Activated effector memory CD4-positive, alpha-beta T cell treated with anti-CD3 and anti-CD28 coated beads, Interleukin-2, amount 50 U/mL, for 16 hours (primary cell): ENCODE measurements at regions not wholly inside any gene's neighbourhood (a gene's known extent, or its start where the extent isn't known, plus 50 kb on each side); places are given as distances from the start of the nearest gene placed in this dataset.
"Not testable (repeated sequence)": the region's sequence is repeated elsewhere in the genome, so short reads cannot be mapped to it uniquely, and the experiment has no call there.

Source experiments
- DNase-seq: peaks from one replicate; pipeline ENCODE4 v3.0.0-alpha.2; 2020

DNA sequence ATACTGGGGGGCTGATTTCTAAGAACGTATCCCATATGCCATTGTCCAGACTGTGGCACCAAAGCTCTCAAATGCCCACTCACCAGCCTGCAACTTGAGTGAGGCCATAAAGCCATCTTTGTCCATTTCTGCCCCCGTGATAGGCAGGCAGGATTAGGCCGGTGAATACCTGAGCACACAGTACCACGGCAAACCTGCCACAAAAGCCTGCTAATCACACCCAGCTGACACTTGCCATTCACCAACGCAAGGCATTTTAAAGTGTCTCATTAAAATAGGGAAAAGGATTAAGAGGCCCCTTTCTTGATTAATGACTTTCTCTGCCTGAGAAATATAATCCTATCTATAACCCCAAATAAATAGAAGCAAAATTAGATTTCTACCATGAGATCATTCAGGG, 111.4 kb upstream of the NANOS1 start:
- DNase-seq, result no peak

DNA sequence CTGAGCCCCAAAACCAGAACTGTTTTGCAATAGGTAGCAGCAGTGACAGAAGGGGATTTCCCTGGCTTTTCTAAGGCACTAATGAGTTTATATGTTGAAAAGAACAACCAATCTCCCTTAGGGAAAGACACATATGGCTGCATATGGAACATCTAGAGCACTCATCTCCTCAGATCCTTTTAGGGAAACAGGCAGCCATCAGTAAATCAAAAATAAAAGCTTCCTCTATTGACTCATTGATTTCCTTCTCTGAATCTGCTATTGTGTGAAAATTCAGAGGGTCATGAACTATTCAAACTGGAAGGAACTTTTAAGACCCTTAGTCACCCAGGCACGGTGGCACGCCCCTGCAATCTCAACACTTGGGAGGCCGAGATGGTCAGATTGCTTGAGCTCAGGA, 110.9 kb upstream of the NANOS1 start:
- DNase-seq, result no peak

DNA sequence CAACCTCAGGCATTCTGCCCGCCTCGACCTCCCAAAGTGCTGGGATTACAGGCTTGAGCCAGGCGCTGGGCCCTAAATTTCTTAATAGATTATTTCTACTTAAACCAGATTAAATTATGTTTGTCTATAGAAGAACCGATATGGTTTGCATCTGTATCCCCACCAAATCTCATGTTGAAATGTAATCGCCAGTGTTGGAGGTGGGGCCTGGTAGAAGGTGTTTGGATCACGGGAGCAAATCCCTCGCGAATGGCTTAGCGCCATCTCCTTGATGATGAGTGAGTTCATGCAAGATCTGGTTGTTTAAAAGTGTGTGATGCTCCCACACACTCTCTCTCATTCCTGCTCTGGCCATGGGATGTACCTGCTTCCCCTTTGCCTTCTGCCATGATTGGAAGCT, 109.3 kb upstream of the NANOS1 start:
- DNase-seq, result no peak

DNA sequence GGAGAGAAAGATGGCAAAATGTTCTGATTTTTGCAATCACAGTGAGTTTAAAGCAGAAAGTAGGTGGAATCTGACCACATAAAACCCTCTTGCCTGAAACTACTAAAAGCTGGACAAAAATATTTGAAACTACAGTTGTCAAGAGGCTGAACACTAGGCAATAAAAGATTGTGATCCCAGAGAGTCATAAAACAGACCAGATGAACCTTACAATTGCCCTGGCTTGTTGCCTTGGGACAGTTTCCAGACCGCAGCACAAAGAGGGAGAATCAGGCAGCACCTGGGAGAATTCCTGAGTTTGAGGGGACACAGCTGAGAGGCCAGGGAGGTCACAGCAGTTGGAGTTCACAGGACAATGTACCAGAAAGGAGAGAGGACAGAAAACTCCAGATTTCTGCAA, 107.3 kb upstream of the NANOS1 start:
- DNase-seq, result no peak

DNA sequence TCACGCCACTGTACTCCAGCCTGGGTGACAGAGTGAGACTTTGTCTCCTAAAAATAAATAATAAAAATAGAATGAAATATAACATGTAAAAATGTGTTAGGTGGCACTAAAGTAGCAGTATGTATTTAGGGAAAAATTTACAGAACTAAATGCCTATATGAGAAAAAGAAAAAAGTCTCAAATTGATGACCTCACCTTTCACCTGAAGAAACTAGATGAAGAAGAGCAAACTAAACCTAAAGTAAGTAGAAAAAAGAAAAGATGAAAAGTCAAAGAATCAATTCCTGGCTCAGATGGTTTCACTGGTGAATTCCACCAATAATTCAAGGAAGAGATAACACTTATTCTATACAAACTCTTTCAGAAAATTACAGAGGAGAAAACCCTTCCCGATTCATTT, 106.5 kb upstream of the NANOS1 start:
- DNase-seq, result no peak

DNA sequence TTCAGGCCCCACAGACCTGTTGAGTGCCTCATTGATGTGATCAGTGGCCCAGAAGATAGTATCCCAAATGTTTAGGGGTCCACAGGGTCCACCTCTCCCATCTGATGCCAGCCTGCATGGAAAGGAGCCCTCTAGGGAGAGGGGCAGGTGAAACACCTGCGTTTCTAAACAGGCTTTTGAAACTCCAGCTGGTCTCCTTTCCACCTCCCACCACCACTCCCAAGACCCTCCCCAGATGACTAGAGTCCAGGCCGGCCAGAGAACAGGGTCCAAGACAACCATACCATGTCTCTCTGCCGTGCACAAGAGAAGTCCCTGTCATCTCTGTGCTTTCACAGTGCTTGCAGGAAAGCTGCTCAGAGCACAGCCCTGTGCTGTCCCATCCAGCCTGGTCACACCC, 105.0 kb upstream of the NANOS1 start:
- DNase-seq, result no peak

DNA sequence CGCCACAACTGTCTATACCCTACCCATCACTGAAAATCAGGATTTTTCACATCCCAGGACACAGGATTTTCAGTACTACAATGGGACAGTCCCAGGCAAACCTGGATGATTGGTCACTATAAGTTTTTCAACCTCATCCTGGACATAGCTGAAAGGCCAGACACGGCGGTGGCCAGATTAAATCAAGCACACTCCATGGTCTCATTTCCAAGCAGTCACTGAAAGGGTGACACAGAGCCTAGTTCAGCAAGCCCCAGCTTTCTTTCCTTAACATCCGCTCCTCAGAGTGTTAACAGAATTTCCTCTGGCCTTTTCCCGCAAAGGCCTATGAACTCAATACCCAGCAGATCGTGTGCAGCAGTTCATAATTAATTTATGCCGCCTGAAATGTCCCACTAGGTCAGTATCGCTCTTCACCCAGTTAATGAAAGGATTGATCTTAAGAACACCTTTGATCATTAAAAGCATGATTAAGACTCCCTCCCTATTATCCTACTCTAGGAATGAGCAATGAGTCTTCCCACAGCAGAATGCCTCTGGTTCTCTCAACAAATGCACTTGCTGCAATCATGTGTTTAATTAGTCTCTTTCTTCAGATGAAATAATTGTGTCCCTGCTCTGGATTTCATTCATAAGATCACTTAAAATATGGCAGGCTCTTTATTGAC, 104.0 kb upstream of the NANOS1 start:
- no peak for DNase-seq

DNA sequence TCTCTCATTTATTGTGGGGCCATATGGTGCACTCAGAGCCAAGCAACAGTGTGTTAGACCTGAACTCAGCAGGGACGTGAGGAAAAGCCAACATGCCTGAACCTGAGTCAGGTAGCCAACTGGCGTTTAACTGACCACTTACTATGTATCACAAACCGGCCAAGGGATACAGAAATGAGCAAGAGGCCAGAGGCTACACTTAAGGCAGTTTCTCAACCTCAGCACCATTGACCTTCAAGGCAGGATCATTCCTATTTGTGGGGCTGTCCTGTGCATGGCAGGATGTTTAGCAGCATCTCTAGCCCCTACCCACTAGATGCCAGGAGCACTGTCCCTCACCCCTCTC, 103.5 kb upstream of the NANOS1 start:
- DNase-seq, result no peak

DNA sequence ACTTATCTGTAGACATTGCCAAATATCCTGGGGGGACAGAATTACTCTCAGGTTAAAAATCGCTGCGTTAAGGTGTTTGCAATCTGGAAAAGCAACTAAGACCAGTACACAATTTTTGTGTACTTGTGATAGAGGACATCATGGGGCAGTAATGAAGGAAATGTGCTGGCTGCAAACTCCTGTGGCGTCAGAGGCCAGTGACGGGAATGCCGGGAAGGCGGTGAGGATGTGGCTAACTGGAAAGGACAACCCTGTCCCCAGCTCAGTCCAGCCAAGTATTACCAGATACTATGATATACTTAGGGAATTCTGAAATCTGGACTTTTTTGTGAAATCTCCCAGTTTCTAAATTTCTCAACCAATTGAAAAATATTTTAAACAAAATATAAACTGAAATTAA, 103.1 kb upstream of the NANOS1 start:
- DNase-seq, result no peak

DNA sequence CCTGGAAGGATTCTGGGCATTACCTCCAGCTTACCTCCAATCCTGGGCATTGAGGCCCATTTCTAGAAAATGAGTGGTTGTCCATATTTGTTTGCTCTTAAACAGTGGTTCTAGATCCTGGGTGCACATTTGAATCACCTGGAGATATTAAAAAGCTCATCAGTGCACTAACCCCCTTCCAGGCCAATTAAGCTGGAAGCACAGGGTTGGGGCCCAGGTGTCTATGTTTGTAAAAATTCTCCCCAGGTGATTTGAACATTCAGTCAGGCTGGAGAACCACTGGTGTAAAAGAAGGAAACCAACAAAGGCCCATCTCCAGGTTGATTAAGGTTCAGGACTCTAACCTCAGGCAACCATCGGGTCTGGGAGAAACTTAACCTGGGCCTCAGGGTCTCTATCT, 102.6 kb upstream of the NANOS1 start:
- no peak for DNase-seq

DNA sequence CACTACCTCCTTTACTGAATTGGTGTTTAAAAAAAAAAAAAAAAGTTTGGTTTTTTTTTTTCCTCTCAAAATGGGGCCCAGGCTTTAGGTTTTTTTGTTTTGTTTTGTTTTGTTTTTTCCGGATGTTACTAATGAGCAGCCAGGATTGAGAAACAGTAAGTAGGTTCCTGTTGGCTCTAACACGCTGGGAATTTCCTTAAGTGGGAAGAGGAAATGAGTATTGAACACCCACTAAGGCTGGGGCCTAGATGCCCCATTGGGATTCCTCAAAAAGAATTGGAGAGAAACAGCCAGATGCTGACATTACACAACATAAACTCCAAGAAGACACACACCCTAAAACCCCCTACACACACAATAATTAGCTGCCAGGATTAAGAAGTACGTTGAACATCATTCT, 102.2 kb upstream of the NANOS1 start:
- no peak for DNase-seq

DNA sequence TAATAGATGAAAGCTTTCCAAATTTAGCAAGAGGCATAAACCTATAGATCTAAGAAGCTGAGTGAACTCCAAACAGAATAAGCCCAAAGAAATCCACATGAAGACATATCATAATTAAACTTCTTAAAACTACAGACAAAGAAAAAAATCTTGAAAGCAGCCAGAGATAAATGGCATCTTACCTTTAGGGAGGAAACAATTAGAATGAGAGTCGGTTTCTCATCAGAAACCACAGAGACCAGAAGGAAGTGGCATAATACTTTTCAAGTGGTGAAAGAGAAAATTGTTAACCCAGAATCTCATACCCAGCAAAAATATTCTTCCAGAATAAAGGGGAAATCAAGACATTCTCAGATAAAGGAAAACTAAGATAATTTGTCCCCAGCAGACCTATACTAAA, 98.9 kb upstream of the NANOS1 start:
- no peak for DNase-seq

DNA sequence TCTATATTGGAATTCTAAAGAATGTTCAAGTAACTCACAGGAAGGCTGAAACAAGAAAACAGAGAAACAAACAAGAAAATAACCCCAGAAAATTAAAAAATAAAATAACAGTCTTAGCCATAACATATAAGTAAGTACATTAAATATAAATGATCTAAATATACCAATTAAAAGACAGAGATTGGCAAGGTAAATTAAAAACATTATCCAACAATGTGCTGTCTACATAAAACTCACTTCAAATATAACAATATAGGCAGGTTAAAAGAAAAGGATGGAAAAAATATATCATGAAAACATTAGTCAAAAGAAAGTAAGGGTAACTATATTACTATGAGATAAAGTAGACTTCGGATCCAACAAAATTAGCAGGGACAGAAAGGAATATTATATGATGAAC, 98.1 kb upstream of the NANOS1 start:
- no peak for DNase-seq

DNA sequence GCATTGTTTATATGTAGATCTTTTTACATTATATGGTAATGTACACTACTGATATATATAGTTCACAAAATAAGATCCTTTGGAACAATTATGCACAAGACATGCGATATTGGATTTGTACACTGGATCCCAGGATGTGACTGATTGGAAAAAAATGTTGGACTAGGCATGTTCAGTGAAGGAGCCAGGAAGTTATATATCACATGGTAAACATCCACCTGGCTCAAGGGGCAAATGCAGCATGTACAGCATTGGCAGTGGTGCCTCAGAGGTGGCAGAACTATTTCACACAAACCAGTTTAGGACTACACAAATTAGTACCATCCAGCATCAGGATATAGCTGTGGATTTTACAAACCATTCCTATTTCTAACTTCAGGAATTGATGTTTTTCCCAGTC, 97.4 kb upstream of the NANOS1 start:
- not testable (repeated sequence) for DNase-seq

DNA sequence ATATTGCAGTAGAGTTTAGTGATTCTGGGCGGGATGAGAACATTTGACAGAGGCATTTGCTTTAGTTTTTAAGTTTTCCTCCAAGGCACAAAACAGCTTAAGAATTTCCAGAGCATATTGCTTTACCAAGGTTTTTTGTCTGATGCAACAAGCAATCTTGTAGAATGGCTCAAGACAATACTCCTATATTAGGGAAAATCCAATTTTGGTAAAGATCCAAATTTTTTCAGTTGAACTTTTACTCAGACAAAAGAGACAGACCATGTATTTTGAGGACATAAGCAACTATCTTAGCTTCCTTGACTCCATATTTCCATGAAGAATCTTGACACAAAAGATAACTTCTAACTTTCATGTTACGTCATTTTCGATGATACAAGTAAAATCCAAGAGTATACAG, 92.3 kb upstream of the NANOS1 start:
- DNase-seq, result no peak

DNA sequence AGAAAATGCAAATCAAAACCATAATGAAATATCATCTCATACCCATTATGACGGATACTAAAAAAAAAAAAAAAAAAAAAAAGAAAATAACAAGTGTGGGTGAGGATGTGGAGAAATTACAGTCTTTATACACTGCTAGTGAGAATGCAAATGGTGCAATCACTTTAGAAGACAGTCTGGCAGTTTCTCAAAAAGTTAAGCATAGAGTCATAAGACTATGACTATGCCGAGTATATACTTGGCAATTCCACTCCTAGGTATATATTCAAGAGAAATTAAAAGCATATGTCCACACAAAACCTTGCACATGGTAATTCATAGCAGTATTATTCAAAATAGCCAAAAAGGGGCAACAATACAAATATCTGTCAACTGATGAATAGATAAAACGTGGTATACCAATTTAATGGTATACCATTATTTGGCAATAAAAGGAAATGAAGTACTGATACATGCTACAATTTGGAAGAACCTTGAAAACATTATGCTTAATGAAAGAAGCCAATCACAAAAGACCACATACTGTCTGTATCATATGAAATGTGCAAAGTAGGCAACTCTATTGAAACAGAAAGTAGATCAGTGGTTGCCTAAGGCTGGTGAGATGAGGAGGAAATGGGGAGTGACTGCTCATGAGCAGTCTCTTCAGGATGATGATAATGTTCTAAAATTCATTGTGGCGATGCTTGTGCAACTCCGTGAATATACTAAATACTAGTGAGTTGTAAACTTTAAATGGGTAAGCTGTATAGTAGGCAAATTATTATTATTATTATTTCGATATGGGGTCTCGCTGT, 90.1 kb upstream of the NANOS1 start:
- DNase-seq, result no peak

DNA sequence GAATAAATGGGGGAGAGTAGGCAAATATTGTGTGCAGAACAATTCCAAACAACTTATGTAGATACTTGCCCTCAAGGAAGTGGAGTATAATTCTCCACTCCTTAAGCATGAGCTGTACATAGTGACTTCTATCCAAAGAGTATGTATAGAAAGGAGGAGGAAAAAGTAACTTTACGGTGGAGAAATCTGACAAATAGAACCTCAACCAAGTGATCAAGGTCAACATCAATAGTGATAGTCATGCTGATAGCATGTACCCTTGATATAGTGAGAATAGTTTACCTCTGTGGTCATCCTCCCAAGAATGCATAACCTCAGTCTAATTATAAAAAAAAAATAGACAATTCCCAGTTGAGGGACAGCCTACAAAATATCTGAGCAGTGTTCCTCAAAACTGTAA, 89.1 kb upstream of the NANOS1 start:
- no peak for DNase-seq

DNA sequence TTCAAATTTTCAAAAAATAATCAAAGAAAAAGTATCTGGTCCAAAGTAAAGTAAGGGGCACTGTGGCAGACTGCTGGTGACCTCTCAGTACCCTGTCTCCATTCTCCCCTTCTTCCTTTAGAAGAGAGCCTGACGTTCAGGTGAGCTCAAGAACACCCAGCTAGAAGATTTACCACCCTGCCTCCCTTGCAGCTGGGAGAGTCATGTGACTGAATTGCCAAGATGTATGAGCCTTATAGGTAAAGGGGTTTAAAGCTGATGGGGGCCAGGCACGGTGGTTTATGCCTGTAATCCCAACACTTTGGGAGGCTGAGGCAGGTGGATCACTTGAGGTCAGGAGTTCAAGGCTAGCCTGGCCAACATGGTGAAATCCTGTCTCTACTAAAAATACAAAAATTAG, 86.3 kb upstream of the NANOS1 start:
- DNase-seq, result no peak

DNA sequence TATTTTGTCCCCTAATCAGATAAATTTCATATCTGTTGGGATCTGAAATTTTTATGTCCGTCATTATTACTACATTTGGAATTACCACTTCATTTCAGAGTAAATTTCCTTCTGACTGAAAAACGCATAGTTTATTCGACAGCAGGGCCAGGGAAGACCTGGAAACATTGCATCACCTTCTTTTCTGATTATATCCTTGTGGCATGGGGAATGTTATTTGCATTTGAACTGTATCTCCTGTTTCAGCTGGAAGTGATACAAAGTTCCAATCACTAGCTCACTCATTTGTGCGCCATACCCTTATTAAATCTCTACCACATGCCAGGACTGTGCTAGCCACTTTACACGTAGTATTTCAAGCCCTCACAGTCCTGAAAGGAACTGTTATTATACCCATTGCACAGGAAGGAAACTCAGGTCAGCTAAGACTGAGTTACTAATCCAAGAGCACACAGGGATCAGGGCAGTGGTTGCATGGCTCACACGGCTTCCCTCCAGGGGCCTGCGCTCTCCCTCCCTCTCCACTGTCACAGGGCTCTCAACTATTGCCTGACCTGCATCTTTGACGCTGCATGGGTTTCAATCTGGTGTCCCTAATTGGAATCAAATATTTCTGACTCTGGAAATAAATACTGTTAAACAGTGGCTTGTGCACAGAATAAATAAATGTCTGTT, 84.4 kb upstream of the NANOS1 start:
- DNase-seq, result no peak

DNA sequence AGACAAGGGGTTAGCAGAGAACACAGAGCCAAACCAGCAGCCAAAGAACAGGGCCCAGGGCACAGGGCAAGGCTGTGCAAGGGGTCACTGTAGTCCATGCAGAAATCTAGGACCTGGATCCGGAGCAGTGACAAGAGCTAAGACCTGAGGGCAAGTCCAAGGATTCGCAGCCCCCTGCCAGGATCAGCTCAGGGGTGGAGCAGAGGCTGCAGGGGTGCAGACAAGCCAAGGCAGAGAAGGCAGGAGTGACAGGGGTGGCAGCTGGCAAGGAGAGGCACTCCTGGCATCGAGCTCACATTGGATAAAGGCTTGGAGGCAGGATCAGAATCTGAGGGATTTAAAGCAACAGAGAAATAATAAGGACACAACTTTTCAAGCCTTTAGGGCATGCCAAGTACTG, 80.7 kb upstream of the NANOS1 start:
- DNase-seq, result no peak

DNA sequence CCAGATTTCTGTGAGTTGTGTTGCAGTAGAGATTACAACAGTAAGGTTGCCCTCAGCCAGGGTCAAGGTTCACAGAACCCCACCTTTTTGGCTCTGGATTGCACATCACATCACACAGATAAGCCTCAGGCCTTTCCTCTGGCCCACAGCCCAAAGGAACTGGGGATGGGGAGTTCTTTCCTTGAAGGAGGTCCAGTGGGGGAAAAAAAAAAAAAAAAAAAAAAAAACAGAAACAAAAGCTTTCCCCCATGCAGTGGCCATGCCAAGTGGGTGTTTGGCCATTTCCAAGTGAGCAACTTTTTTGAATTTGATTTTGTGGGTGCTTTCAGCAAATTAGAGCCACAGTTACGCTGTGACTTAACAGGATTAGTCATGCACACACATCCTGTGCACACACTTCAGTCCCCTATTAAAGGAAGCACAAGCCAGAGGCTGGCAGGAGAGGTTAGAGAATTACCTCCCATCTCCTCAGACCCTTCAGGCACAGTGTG, 79.3 kb upstream of the NANOS1 start:
- DNase-seq, result no peak

DNA sequence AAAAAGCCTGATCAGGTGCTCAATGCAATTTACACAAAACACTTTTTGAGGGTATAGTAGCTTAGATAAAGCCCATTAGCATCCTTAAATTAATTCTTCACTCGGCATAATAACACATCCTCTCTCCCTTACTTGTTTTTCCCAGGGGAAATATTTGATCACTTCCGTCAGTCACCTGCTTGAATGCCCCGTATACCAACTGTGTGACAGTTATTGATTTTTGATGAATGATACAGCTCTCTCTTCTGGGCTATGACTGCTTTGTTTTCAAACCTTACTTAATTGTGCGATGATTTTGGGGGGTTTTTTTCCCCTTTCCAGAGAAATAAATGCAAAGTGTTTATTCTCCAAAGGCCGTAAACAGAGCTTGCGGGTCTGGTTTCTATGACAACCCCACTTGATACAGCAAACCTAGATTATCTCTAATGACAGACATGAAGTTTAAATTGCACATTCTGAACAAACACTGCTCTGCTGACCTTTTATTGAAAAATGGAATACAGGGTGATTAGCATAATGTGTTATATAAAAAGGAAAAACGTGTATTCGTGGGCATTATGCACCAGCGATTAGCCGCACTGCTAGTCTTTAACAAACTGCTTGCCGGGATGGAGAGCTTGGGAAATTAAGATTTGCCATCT, 78.4 kb upstream of the NANOS1 start:
- DNase-seq, result no peak

DNA sequence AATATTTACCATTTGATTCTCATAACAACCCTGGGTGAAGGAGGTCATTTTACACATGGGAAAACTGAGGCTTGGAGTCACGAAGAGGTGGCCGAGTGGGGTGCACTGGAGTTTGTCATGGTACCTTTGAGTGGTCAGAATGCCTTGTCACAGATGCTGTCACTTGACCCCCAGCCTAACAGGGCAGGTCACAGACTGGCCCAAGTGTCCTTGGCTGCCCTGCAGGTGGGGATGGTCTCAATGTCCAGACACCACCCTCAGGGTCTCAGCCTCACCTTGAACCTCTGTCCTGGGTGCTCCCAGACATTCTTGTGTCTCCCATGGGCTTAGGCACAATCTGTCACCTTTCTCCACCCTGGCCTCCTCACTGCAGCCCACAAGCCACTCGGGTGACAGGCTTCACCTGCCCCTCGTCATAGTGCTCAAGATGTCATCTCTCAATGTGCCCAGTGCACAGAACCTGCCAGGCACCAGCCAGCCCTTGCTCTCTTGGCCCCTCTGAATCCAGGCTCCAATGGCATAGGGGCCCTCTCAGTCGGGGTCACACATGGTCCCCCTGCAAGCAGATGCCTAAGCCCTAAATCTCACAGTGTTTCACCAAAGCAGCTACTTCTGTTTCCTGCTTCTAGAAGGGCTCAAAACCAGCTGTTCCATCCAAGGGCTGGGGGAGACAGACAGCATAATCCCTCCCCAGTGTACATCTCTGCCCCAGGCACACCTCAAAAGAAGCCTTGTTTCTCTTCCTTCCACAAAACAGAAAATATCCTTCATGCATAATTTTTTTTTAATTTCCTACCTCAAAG, 76.8 kb upstream of the NANOS1 start:
- DNase-seq, result no peak
